ENCODE measurements at regions not wholly inside any gene's neighbourhood (a gene's known extent, or its start where the extent isn't known, plus 50 kb on each side); places are given as distances from the start of the nearest gene placed in this dataset.
"Not testable (repeated sequence)": the region's sequence is repeated elsewhere in the genome, so short reads cannot be mapped to it uniquely, and the experiment has no call there.

DNA sequence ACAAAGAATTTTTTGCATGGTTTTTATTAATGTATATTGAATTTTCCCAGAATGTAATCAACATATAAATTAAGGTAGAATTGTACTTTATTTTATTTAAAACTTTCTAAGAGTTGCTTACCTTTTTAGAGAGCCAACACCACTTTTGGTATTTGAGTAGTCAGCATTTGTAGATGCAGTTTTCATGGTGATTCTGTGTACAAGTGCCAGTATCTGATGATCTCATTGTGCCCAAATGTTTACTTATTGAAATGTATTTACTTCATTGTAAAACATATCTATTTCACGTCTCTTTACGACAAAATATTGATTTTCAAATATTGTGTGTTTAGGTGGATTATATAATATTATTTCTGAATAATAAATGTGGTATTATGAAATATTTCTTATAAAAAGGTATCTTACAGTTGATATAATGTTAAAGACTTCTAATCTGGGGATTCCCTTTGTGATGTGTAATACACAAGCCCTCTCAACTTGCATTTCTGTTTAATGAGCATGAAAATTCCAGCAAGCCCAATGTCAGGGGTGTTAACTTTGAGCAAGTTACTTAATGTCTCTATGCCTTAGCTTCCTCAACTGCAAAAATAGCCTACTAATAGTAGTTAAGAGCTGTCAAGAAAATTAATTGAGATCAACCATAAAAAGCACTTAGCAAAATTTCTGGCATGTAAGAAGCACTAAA lies 141.8 kb upstream of the ZNF648 start:
- Histone ChIP-seq H3K27me3 (replicated peaks; ENCODE audit: insufficient read depth, low read length) (no peaks in the 10 kb centered on the region), H3K79me2 (ENCODE audit: low read length) (no peaks in the 10 kb centered on the region), H3K4me3 (ENCODE audit: low read length) (no peak overlapping the region), H3K4me1 (ENCODE audit: low read length) (no peaks in the 10 kb centered on the region), H3K4me2 (ENCODE audit: low read depth, low read length) (no peak overlapping the region), H3K9me3 (replicated peaks; ENCODE audit: insufficient read depth, low read length) (no peaks in the 10 kb centered on the region), H3F3A (ENCODE audit: insufficient read depth, low read length) (no peaks in the 10 kb centered on the region), H3K27ac (ENCODE audit: low read length) (no peak overlapping the region), H2AFZ (ENCODE audit: low read length) (no peak overlapping the region), H4K20me1 (ENCODE audit: insufficient read depth, low read length) (no peaks in the 10 kb centered on the region), H3K9me2 (replicated peaks; ENCODE audit: insufficient read depth, low read length) (no peaks in the 10 kb centered on the region), H3K9ac (ENCODE audit: low read length) (no peak overlapping the region), H3K36me3 (replicated peaks; ENCODE audit: insufficient read depth, low read length) (no peaks in the 10 kb centered on the region)
- TF ChIP-seq, protein P1, sequence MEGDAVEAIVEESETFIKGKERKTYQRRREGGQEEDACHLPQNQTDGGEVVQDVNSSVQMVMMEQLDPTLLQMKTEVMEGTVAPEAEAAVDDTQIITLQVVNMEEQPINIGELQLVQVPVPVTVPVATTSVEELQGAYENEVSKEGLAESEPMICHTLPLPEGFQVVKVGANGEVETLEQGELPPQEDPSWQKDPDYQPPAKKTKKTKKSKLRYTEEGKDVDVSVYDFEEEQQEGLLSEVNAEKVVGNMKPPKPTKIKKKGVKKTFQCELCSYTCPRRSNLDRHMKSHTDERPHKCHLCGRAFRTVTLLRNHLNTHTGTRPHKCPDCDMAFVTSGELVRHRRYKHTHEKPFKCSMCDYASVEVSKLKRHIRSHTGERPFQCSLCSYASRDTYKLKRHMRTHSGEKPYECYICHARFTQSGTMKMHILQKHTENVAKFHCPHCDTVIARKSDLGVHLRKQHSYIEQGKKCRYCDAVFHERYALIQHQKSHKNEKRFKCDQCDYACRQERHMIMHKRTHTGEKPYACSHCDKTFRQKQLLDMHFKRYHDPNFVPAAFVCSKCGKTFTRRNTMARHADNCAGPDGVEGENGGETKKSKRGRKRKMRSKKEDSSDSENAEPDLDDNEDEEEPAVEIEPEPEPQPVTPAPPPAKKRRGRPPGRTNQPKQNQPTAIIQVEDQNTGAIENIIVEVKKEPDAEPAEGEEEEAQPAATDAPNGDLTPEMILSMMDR (IDR thresholded peaks at IDR 0.05; ENCODE audit: low read length): no peak
- TF ChIP-seq EZH2phosphoT487 (IDR thresholded peaks at IDR 0.05; ENCODE audit: low read length) (no peak), EZH2 (optimal IDR thresholded peaks at IDR 0.05; ENCODE audit: low read depth, low read length) (no peak)
- DNase-seq: no peak

DNA sequence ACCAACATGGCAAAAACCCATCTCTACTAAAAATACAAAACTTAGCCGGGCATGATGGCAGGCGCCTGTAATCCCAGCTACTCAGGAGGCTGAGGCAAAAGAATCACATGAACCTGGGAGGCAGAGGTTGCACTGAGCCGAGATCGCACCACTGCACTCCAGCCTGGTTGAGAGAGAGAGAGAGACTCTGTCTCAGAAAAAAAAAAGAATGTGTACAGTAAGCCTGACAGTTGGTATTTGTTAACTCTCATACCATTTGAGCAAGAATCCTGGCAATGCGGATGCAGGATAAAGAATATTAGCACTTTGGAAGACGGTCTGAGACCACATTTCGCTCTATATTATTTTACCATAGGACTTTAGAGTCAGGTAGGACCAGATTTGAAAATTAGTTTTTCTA lies 140.0 kb upstream of the ZNF648 start:
- H3K79me2 ChIP-seq (ENCODE audit: low read length); H3K9ac ChIP-seq (ENCODE audit: low read length); H3K27me3 ChIP-seq (replicated peaks; ENCODE audit: insufficient read depth, low read length); H3K36me3 ChIP-seq (replicated peaks; ENCODE audit: insufficient read depth, low read length); DNase-seq; H3K27ac ChIP-seq (ENCODE audit: low read length); H3F3A ChIP-seq (ENCODE audit: insufficient read depth, low read length); H3K9me2 ChIP-seq (replicated peaks; ENCODE audit: insufficient read depth, low read length); H3K4me2 ChIP-seq (ENCODE audit: low read depth, low read length); H3K4me3 ChIP-seq (ENCODE audit: low read length); H4K20me1 ChIP-seq (ENCODE audit: insufficient read depth, low read length); H2AFZ ChIP-seq (ENCODE audit: low read length); H3K9me3 ChIP-seq (replicated peaks; ENCODE audit: insufficient read depth, low read length); H3K4me1 ChIP-seq (ENCODE audit: low read length): not testable (repeated sequence)

DNA sequence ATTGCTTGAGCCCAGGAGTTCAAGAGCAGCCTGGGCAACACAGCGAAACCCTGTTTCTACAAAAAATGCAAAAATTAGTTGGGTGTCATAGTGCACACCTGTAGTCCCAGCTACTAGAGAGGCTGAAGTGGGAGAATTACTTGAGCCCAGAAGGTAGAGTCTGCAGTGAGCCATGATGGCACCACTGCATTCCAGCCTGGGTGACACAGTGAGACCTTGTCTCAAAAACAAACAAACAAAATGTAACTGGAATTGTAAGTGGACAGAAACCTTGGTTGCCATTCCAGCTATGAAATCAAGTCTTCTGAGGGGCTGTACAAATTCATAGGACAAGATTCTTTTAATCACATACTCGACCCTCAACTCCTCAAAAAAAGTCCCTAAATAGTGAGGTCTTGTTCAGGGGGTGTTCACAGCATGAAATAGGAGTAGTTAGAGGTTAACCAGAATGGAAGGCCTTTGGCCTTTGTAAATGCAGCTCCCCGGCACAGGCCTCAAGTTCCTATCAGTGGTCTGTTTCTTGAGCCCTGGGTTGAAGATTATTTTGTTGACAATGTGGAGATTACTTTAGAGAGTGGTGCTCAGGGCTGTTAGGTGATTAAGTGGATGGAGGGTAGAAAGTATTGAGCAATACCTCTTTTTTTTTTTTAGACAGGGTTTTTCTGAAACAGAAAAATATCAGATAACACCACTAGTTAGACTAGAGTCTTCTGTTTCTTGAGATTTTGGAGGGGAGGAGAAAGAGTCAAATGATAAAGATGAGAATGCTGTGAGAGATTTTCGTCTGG lies 138.7 kb upstream of the ZNF648 start:
- no peak for DNase-seq
- no peak overlapping the region for H3K4me3 ChIP-seq (ENCODE audit: low read length)
- TF ChIP-seq, protein P1 (IDR thresholded peaks at IDR 0.05; ENCODE audit: low read length): no peak
- TF ChIP-seq EZH2 (optimal IDR thresholded peaks at IDR 0.05; ENCODE audit: low read depth, low read length) (no peak), EZH2phosphoT487 (IDR thresholded peaks at IDR 0.05; ENCODE audit: low read length) (no peak)
- H3K27me3 ChIP-seq (replicated peaks; ENCODE audit: insufficient read depth, low read length): no peaks in the 10 kb centered on the region
- no peak overlapping the region for H3K4me2 ChIP-seq (ENCODE audit: low read depth, low read length)
- no peaks in the 10 kb centered on the region for H3K4me1 ChIP-seq (ENCODE audit: low read length)
- no peak overlapping the region for H3K9ac ChIP-seq (ENCODE audit: low read length)
- no peak overlapping the region for H3K27ac ChIP-seq (ENCODE audit: low read length)
- no peak overlapping the region for H2AFZ ChIP-seq (ENCODE audit: low read length)
- H3K9me2 ChIP-seq (replicated peaks; ENCODE audit: insufficient read depth, low read length): no peaks in the 10 kb centered on the region
- no peaks in the 10 kb centered on the region for H3K79me2 ChIP-seq (ENCODE audit: low read length)
- no peaks in the 10 kb centered on the region for H3F3A ChIP-seq (ENCODE audit: insufficient read depth, low read length)
- H4K20me1 ChIP-seq (ENCODE audit: insufficient read depth, low read length): no peaks in the 10 kb centered on the region
- H3K36me3 ChIP-seq (replicated peaks; ENCODE audit: insufficient read depth, low read length): no peaks in the 10 kb centered on the region
- H3K9me3 ChIP-seq (replicated peaks; ENCODE audit: insufficient read depth, low read length): no peaks in the 10 kb centered on the region

Data from MM.1S (cell line).